ENCODE measurements at regions not wholly inside any gene's neighbourhood (a gene's known extent, or its start where the extent isn't known, plus 50 kb on each side); places are given as distances from the start of the nearest gene placed in this dataset.

GRCh38 chr14:106808458-106808857 is 1282.1 kb downstream of the TMEM121 start:
- TF ChIP-seq CTCF (conservative IDR thresholded peaks at IDR 0.05; ENCODE audit: low read depth, low read length) = no peak
- TF ChIP-seq EZH2 (IDR thresholded peaks at IDR 0.05; ENCODE audit: borderline replicate concordance, low read depth, low read length, poor library complexity, severe bottlenecking) = no peak
